Esophagus squamous epithelium (tissue), 4 donors: ENCODE measurements at regions not wholly inside any gene's neighbourhood (a gene's known extent, or its start where the extent isn't known, plus 50 kb on each side); places are given as distances from the start of the nearest gene placed in this dataset.

Source experiments
- POLR2A ChIP-seq, 4 donors: fragments of 450-650 bp; IDR thresholded peaks; one replicate each; pipeline ENCODE4 v1.6.1; 2017; ENCODE audit warnings: antibody characterized with exemption in 4 of 4, mild to moderate bottlenecking in 4 of 4, moderate library complexity in 3 of 4
- TF ChIP-seq, protein P1 (sequence below), 6 experiments: fragments of 450-650 bp in 4 of 6; fragments of 200-600 bp in 2 of 6; sonication (generic) in 2 of 6; IDR thresholded peaks; one replicate each; pipeline ENCODE4 v1.5.1; 2016 to 2019; ENCODE audit warnings: antibody characterized with exemption in 6 of 6, mild to moderate bottlenecking in 4 of 6, moderate library complexity in 4 of 6

- TF ChIP-seq, protein P1, sequence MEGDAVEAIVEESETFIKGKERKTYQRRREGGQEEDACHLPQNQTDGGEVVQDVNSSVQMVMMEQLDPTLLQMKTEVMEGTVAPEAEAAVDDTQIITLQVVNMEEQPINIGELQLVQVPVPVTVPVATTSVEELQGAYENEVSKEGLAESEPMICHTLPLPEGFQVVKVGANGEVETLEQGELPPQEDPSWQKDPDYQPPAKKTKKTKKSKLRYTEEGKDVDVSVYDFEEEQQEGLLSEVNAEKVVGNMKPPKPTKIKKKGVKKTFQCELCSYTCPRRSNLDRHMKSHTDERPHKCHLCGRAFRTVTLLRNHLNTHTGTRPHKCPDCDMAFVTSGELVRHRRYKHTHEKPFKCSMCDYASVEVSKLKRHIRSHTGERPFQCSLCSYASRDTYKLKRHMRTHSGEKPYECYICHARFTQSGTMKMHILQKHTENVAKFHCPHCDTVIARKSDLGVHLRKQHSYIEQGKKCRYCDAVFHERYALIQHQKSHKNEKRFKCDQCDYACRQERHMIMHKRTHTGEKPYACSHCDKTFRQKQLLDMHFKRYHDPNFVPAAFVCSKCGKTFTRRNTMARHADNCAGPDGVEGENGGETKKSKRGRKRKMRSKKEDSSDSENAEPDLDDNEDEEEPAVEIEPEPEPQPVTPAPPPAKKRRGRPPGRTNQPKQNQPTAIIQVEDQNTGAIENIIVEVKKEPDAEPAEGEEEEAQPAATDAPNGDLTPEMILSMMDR (IDR thresholded peaks at IDR 0.05), result no peak
- no peak for TF ChIP-seq POLR2A (IDR thresholded peaks at IDR 0.05)
These were observed 78.0 kb upstream of the KCNJ6 start for GRCh38 chr21:37994211-37994610.
